GM21447 (cell line): ENCODE measurements at regions not wholly inside any gene's neighbourhood (a gene's known extent, or its start where the extent isn't known, plus 50 kb on each side); places are given as distances from the start of the nearest gene placed in this dataset.
"Not testable (repeated sequence)": the region's sequence is repeated elsewhere in the genome, so short reads cannot be mapped to it uniquely, and the experiment has no call there.

ENCODE experiments used
- ATAC-seq: cut with Tn5 transposase; IDR thresholded peaks from one replicate; pipeline ENCODE4 v1.9.1; 2021; ENCODE audit not compliant: unreplicated experiment

DNA sequence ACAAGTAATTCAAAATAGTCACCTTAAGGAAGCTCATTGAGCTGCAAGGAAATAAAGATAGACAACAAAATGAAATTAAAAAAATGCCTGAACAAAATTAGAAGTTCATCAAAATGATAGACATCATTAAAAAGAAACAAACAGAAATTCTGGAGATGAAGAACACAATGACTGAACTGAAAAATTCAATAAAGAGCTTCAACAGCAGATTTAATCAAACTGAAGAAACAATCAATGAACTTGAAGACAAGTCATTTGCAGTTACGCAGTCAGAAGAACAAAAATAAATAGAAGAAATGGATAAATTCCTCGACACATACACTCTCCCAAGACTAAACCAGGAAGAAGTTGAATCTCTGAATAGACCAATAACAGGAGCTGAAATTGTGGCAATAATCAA is 390.0 kb upstream of the SPAG17 start:
- no peak for ATAC-seq

DNA sequence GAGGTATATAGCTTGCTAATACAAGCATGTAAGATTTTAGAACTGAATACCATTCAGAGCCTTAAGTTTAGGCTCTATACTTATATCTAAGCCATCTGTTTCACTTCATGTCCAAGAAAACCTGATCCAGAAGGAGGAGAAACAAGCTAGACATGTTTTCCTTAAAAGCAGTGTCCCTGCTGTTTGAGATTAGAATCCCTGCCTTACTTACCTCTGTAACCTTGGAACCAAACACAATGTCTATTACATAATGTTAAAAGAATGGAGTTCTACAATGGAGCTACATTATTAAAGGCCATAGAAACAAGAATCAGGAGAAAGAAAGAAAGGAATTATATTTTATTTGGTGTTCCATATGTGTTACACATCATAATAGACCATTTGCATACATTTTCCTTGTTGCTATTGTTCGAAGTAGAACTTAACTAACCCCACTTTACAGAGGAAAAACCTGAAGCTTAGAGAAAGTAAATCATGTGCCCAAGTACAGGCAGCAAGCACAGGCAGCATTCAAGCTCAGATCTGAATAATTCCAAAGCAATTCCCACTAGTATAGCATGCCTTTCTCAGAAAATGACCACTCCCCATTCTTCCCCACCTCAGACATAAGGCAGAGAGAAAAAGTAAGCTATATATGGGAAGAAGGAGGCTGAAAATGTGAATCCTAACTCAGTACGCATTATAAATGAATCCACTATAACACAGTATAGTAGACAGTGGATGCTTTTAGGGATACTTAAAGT is 380.1 kb upstream of the SPAG17 start:
- peak; percentile 13 for ATAC-seq

DNA sequence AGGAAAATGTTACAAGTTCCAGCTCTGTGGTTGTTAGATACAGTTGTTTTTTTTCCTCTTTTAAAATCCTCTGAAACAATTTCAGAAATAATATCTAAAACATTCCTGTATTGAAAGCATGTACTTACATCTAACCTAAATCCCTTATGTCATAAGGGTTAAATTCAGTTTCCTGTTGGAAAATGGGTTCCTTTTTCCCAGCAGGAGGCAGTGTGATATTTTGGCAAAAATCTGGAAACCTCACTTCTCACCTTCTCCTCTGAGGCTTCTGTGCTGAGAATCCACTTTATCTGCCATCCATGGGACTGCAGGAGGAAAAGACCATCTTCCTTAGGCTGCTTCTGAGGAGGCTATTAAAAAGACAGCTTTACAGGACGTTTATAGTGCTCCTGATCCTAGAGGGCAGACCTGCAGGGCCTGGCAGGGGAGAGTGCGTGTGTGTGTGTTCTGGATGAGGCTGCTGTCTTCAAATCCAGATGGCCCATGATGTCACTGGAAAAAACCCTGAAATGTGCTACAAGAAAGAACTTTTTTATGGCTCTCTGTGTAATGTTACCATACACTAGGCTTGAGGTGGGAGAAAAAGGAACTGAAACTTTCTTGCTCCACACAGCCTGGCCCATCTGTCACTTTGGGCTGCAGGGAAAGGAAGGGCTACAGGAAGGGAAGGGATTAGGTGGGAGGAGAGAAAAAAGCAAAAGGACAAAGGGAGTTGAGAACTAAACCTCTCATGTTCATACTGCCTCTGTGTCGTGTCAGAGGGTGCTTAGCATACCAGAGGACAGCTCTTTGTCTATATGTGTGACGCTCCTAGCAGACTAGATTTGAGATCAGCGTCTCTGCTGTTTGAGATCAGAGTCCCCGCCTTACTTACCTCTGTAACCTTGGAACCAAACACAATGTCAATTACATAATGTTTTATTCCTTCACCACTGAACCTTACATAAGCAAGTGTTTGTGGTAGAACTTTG is 379.2 kb upstream of the SPAG17 start:
- peak; percentile 72 for ATAC-seq

DNA sequence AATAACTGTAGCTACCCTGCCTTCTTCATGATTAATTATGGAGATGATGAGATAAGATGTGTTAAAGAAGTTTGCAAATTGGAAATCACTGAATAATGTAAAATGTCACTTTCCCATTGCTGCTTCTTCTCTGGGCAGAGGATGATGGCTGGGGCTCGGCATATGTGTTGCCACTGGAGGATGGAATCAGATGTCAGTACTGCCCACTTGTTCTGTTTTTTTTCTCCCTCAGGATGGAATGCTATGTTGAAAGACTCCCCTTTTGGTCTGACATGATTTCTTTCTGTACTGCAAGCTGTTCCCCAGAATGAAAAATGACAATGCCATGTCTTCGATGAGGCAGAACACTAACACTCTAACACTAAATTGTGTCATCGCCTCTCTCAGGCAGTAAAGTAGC is 373.9 kb upstream of the SPAG17 start:
- no peak for ATAC-seq

DNA sequence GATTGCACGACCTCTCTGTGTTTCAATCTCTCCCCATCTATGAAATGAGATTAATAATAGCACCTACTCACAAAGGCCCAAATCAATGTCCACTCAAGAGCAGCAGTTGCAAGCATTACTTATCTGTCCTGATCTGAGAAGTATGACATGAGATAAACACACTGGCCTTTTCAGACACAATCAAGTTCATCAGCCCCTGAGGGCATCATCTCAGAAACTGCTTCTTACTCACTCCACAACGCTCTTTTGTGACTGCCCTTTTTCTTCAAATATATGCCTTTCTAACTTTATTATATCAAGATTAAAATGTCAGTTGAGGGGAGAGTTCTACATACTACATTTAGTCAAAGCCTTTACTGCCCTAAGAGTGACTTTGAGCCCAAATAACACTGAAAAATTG is 371.9 kb upstream of the SPAG17 start:
- ATAC-seq: no peak

DNA sequence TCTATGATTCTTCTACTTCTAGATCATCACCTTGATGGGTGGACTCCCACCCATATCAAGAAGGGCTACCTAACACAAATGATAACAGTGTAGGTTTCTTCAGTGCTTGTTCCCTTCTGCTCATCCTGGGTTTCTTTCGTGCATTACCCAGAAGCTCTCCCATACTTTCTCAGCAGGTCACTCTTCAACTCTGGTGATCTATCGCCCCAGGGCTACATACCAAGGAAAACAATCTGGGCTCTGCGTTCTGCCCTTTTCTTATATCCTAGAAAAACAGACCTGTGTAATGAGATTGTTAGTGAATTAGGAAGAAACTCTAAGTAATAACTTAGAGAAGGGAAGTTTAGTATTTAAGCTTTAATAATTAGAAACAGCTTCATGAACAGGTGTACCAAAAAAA is 370.6 kb upstream of the SPAG17 start:
- ATAC-seq: no peak

DNA sequence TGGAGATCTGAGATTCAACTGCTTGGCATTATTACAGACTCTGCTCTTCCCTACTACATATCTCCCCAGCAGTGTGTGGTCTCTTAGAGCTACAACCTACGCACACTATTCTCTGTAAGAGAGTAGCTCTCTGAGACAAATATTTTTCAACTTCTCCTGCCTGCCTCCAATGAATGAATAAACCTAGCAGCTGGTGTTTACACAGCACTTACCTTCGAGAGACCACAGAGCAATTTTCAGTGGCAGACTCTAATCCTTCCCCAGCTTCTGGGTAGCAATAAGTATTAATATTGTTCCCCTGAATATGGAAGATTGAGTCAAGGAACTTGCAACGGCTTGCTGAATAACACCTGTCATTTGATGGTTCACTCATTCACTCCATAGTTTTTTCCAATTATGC is 350.9 kb upstream of the SPAG17 start:
- ATAC-seq: no peak

DNA sequence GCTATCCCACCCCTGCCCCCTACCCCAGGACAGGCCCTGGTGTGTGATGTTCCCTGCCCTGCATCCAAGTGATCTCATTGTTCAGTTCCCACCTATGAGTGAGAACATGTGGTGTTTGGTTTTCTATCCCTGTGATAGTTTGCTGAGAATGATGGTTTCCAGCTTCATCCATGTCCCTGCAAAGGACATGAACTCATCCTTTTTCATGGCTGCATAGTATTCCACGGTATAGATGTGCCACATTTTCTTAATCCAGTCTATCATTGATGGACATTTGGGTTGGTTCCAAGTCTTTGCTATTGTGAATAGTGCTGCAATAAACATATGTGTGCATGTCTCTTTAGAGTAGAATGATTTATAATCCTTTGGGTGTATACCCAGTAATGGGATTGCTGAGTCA is 326.9 kb upstream of the SPAG17 start:
- not testable (repeated sequence) for ATAC-seq

DNA sequence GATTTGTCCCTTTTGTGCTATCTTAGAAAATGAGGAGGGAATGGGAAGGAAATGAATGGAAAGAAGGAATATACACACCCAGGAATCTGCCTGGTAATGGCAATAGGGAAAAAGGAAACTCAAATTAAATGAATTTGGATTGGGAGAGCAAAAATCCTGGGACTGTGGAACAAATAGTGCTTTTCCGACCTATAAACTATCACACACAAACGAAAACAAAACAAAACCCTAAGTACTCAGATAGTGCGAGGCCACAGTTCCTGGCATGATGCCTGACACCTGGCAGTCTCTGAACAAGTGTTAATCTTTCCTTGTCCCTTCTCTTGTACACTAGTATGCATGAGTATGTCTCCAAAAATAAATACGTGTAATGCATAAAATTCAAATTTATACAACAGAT is 319.8 kb upstream of the SPAG17 start:
- no peak for ATAC-seq

DNA sequence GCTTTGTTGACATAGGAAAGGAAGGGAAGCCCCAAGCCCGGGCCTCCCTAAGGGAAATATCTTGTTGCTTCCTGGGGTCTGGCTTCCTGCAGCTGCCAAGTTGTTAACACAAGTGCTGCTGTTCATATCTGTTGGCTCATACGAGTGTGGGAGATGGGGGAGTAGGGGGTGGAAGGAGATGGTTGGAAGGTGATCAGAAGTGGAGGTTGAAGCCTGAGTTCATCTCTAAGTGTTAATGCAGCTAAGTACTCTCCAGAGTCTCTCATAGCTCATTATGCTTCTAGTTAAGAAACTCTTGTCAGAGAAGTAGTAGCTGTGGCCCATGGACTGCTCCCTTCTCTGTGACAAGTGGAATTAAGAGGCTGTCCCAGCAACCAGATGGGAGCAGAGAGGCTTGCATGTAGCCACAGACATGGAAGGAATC is 319.2 kb upstream of the SPAG17 start:
- no peak for ATAC-seq

DNA sequence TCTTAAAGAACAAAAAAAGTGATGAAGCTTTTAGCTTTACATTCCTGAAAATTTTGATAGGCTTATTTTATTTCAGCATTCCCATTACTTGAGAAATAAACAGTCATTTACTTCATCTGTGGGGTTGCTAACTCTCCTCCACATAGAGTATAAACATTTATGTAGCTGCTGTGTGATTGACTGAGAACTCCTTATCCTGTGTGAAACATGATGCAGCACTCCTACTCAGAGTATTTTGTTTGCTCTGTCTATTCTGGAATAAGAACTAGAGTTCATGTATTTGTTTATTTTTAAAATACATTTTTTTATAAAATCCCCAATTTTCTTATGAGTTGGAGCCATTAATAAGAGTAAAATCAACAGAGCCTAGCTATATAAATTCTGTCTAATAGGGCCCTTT is 318.7 kb upstream of the SPAG17 start:
- ATAC-seq: no peak

DNA sequence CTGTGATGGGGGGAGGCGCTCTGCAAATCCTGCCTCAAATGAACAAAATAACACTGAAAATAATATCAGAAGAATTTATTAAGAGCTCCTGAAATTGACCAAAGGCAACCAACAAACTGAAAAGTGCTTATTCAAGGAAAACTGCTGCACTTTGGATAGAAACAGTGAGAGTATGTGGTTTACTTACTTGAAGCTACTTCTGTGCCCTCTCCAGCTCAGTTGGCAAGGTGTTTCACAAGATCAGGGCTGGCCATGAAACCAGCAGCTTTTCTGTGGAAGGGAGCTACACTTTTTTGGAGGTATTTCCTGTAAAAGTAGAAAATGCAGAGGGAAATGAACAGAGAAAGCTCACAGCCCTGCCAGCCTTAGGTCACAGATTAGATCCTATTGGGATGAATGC is 310.0 kb upstream of the SPAG17 start:
- ATAC-seq: no peak

DNA sequence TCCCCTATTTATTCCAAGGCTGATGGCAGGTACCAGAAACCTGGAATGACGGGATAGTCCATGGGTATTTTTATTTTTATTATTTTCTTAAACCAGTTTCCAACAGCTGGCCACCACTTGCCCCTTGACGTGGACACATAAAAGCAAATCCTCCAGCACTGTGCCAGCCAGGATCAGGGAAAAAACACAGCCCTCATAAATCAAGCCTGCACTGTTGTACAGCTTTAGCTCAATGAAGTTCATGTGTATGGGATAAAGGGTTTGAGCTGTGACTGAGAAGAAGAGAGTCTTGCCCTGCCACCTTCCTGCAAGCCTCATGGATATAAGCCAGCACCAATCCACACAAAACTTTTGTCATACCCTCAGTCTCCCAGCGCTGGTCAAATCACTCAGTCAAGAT is 303.8 kb upstream of the SPAG17 start:
- no peak for ATAC-seq

DNA sequence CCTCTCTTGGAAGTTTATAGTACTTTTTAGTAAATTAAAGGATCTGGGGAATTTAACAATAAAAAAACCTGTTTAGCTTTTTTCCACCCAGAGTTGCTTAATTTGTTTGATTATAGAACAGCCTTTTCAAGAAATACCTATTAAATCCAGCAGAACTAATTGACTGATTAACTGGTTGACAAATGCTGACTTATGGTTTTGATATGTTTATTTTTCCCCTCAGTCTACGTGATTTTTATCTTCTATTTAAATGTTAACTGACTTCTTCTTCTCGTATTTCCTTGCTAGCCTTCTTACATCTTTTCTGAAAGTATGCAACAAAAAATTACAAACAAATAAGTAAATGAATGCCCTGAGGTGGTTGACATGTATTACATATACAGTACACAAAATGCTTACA is 302.9 kb upstream of the SPAG17 start:
- ATAC-seq: no peak

DNA sequence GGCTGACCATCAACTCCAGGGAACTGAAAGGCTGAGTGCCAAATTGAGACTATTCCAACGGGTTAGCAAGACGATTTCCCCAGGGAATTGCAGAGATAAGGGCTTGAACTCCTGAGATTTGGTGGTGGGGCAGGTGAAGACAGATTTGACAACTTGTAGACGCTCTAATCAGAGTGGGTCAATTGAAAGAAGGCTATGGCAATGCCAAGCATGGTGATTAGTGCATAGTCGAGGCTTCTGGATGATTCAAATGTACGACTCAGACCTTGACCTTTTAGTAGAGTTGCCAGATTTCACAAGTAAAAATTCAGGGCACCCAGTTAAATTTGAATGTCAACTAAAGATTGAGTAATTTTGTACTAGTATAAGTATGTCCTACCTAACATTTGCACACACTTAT is 302.1 kb upstream of the SPAG17 start:
- ATAC-seq: no peak

DNA sequence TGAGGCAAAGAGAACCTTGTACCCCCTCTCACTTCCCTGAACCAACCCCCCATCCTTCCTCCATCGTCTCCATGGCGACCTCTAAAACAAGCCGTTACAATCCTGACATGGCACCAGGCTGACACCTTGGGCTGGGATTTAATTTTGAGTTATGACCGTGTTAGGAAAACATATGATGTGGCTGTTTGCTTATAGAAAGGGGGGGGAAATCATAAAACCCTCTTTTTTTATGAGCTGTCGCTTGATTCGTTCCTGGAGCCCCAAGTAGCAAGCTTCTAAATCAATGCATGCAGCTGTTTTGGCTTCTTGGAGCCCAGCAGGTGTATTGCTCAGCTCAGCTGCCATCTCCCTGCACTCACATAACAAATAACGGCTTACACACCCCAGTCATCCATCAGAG is 301.2 kb upstream of the SPAG17 start:
- no peak for ATAC-seq

DNA sequence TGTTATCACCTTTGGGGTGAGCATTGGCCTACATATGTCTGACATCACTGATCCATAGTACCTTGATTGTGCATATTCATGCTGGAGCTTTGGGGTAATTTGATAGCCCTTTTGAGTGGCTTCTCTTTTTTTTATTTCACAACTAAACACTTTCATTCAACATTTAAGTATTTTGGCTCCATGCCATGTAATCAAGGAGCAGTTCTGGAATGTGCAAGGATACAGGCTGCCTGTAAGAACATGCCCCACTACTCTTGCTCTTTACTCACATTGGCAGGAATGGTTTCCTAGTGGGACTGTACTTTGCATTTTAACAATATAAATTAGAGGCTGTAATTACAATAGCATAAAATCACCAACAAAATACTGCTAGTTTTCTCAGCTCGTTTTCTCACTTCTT is 300.7 kb upstream of the SPAG17 start:
- no peak for ATAC-seq

DNA sequence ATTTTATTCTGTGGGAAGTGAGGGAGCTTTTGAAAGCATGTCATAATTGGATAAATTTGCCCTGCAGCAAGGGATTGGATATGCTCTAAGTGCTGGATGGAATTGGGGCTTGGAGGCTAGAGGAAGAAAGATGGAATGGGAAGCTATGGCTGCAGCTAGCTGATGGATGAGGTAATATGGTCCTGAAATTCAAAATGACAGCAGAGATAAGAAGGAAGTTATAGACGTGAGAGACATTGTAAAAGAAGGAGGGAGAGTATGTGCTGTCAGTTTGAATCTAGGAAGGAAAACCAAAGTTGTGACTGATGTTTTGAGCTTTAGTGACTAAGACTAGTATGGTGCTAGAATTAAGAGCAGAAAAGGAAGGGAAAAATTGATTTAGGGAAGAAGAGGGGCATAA is 299.9 kb upstream of the SPAG17 start:
- ATAC-seq: no peak

DNA sequence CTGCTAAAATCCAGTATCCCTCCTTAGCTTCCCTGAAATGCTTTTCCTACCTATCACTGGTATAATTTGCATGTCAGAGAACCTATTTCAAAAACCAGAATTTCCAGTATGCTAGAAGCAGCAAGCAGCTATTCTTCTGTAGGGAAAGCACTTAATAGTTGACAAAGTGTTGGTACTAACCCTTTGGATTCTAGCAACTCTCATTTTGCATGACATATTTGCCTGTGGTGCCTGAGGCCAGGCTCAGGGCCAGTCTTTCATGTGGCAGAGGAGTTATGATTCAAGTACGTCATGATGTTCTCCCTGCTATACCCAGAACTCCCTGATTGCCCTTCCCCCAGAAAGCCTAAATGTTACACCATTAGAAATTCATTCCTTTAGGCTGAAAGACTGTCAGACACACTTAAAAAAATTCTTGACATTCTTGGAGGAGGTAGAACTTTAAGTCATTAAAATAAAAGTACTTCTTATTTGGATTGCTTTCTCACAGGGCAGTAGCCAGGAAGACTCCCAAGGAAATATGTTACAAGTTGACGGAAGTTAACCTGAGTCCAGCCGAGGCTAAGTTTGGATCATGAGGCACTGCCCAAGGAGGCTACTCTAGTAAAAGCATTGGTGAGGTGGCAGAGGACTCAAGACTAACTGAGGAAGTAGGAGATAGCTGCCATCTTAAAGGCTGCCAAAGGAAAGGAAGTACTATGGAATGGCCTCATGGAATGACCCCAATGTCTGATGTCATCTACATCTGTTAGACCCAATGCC is 298.4 kb upstream of the SPAG17 start:
- ATAC-seq: no peak

DNA sequence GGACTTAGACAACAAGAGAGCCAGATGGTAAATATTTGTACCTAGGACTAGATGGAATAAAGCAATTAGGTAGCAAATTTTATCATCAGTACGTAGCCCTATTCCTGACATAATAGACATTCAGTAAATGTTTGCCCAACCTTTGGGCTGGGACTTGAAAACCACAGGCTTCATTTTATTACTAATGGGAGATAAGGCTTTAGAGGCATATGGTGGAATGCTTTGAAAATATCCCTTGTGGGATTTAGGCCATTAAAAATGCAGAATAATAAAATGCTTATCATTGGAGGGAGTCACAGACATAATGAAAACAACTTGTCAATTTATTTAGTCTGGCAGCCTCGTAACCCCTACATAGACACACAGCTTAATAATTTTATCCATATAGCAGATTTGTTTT is 296.1 kb upstream of the SPAG17 start:
- no peak for ATAC-seq

DNA sequence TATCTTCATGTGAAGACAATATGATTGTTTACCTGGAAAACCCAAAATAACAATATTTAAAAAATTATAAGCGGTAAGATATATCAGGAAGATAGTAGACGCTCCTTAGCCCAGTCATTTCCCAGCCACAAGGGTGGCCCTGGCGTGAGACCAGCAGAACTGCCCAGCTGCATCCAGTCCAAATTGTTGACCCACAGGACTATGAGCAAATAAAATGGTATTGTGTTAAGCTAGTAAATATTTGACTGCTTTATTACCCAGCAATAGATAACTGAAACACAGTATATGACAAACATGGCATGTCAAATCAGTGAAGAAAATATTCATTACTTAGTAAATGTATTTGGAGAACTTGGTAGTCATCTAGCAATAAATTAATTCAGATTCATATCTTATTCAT is 294.3 kb upstream of the SPAG17 start:
- no peak for ATAC-seq

DNA sequence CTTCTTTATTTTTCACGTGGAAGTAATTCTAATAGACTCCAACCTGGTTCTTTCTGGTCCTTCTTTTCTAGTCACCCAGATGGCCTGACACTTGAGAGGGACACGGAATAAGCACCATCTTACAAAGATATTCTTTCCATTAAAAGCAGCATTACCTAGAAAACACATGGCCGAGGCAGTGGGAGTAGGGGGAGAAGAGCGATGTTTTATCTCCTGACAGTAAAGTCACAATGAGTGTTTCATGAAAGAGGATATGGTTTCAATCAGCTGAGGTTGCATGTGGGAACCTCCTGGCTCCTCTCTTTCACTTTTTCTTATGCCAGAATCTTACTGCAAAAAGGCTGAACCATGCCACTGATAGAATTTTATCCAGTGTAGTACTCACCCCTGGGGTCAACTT is 288.8 kb upstream of the SPAG17 start:
- no peak for ATAC-seq
